WTC11 (cell line): ENCODE measurements at regions not wholly inside any gene's neighbourhood (a gene's known extent, or its start where the extent isn't known, plus 50 kb on each side); places are given as distances from the start of the nearest gene placed in this dataset.

Experiments
- ATAC-seq: fragments of 200-7000 bp; cut with Tn5 transposase; 2 replicates; pipeline ENCODE4 v1.10.0; 2021; ENCODE audit warnings: mild to moderate bottlenecking, moderate library complexity
- CTCF ChIA-PET: fragments of 300-600 bp; sonication (Branson Sonifier 250); formaldehyde crosslinking; loops from one replicate; lab custom pipeline; 2021; ENCODE audit warnings: antibody characterized with exemption; lab: Charles Lee
- POLR2A ChIA-PET: fragments of 350-600 bp; sonication (Branson Sonifier 250); formaldehyde crosslinking; loops from one replicate; lab custom pipeline; 2021; ENCODE audit warnings: antibody characterized with exemption; lab: Charles Lee
- DNase-seq: peaks from one replicate; pipeline ENCODE4 v3.0.0; 2021; ENCODE audit warnings: low spot score
- H3K27ac Mint-ChIP-seq: 2 replicates; pipeline ENCODE4 v1.8.0; 2021; ENCODE audit warnings: mixed read lengths
- H3K27me3 Mint-ChIP-seq: 2 replicates; pipeline ENCODE4 v1.8.0; 2021; ENCODE audit warnings: low read depth, mild to moderate bottlenecking, moderate library complexity, mixed read lengths
- H3K36me3 Mint-ChIP-seq: 2 replicates; pipeline ENCODE4 v1.8.0; 2021; ENCODE audit warnings: mixed read lengths
- H3K4me1 Mint-ChIP-seq: 2 replicates; pipeline ENCODE4 v1.8.0; 2022; ENCODE audit warnings: mixed read lengths
- H3K4me3 Mint-ChIP-seq: 2 replicates; pipeline ENCODE4 v1.8.0; 2021; ENCODE audit warnings: mild to moderate bottlenecking, moderate library complexity, mixed read lengths
- H3K9me3 Mint-ChIP-seq: 2 replicates; pipeline ENCODE4 v1.8.0; 2021; ENCODE audit warnings: mixed read lengths
- AR ChIP-seq: fragments of 250-450 bp; sonication (Bioruptor Pico); IDR thresholded peaks from 2 replicates; pipeline ENCODE4 v1.9.0; 2021; ENCODE audit warnings: mild to moderate bottlenecking
- ARID4B ChIP-seq: sonication (generic); formaldehyde crosslinking; IDR thresholded peaks from 2 replicates; pipeline ENCODE4 v1.8.0; 2023; ENCODE audit warnings: missing genetic modification reagents, mild to moderate bottlenecking, borderline replicate concordance
- CDX4 ChIP-seq: fragments of 250-450 bp; sonication (Bioruptor Pico); IDR thresholded peaks from 2 replicates; pipeline ENCODE4 v1.9.0; 2021; ENCODE audit warnings: moderate library complexity, mild to moderate bottlenecking, inconsistent platforms, borderline replicate concordance
- E2F4 ChIP-seq: sonication (generic); formaldehyde crosslinking; IDR thresholded peaks from 2 replicates; pipeline ENCODE4 v1.8.1; 2022; ENCODE audit warnings: low read depth, mild to moderate bottlenecking, moderate library complexity, missing genetic modification reagents, borderline replicate concordance
- EMX1 ChIP-seq: fragments of 250-450 bp; sonication (Bioruptor Pico); IDR thresholded peaks from 2 replicates; pipeline ENCODE4 v1.8.0; 2021; ENCODE audit warnings: mild to moderate bottlenecking
- ERG ChIP-seq: fragments of 250-450 bp; sonication (Bioruptor Pico); IDR thresholded peaks from 2 replicates; pipeline ENCODE4 v1.8.0; 2021; ENCODE audit warnings: mild to moderate bottlenecking
- ESRRA ChIP-seq: sonication (generic); formaldehyde crosslinking; IDR thresholded peaks from 2 replicates; pipeline ENCODE4 v1.8.1; 2022; ENCODE audit warnings: mild to moderate bottlenecking, missing genetic modification reagents, borderline replicate concordance
- JAZF1 ChIP-seq: fragments of 250-450 bp; sonication (Bioruptor Pico); IDR thresholded peaks from 2 replicates; pipeline ENCODE4 v1.9.0; 2021; ENCODE audit warnings: moderate library complexity, mild to moderate bottlenecking, inconsistent platforms
- KAT7 ChIP-seq: sonication (generic); formaldehyde crosslinking; IDR thresholded peaks from 2 replicates; pipeline ENCODE4 v1.8.1; 2023; ENCODE audit warnings: missing genetic modification reagents, mild to moderate bottlenecking, borderline replicate concordance
- MLX ChIP-seq: sonication (generic); formaldehyde crosslinking; IDR thresholded peaks from 2 replicates; pipeline ENCODE4 v1.8.1; 2023; ENCODE audit warnings: mild to moderate bottlenecking, missing genetic modification reagents, moderate library complexity
- PREB ChIP-seq: sonication (generic); formaldehyde crosslinking; IDR thresholded peaks from 2 replicates; pipeline ENCODE4 v1.8.1; 2022; ENCODE audit warnings: mild to moderate bottlenecking, missing genetic modification reagents, moderate library complexity, borderline replicate concordance
- RELA ChIP-seq: sonication (generic); formaldehyde crosslinking; IDR thresholded peaks from 2 replicates; pipeline ENCODE4 v1.8.1; 2022; ENCODE audit warnings: missing genetic modification reagents, mild to moderate bottlenecking, borderline replicate concordance
- TEAD1 ChIP-seq: sonication (generic); formaldehyde crosslinking; IDR thresholded peaks from 2 replicates; pipeline ENCODE4 v1.8.0; 2022; ENCODE audit warnings: mild to moderate bottlenecking, missing genetic modification reagents
- USF2 ChIP-seq: sonication (generic); formaldehyde crosslinking; IDR thresholded peaks from 2 replicates; pipeline ENCODE4 v1.8.1; 2023; ENCODE audit warnings: mild to moderate bottlenecking, missing genetic modification reagents, moderate library complexity
- ZBTB43 ChIP-seq: sonication (generic); formaldehyde crosslinking; IDR thresholded peaks from 2 replicates; pipeline ENCODE4 v1.8.1; 2023; ENCODE audit warnings: mild to moderate bottlenecking, missing genetic modification reagents
- ZNF121 ChIP-seq: sonication (generic); formaldehyde crosslinking; IDR thresholded peaks from 2 replicates; pipeline ENCODE4 v1.8.0; 2023; ENCODE audit warnings: missing genetic modification reagents
- ZNF232 ChIP-seq: sonication (generic); formaldehyde crosslinking; IDR thresholded peaks from 2 replicates; pipeline ENCODE4 v1.8.0; 2022; ENCODE audit warnings: mild to moderate bottlenecking, missing genetic modification reagents
- ZNF263 ChIP-seq: sonication (generic); formaldehyde crosslinking; IDR thresholded peaks from 2 replicates; pipeline ENCODE4 v1.8.1; 2022; ENCODE audit warnings: low read depth, mild to moderate bottlenecking, moderate library complexity, missing genetic modification reagents
- ZNF396 ChIP-seq: fragments of 250-450 bp; sonication (Bioruptor Pico); IDR thresholded peaks from 2 replicates; pipeline ENCODE4 v1.8.0; 2021; ENCODE audit warnings: mild to moderate bottlenecking, moderate library complexity, borderline replicate concordance

- ATAC-seq: no peak
- Mint-ChIP-seq H3K4me3 (no peak overlapping the region), H3K36me3 (no peaks in the 10 kb centered on the region), H3K4me1 (peaks cover 16% of the 10 kb centered on the region), H3K27ac (no peak overlapping the region), H3K27me3 (no peaks in the 10 kb centered on the region), H3K9me3 (peaks cover 10% of the 10 kb centered on the region)
- POLR2A ChIA-PET: no interaction called here
- TF ChIP-seq KAT7 (CRISPR knock-in tag): no peak
- no peak for TF ChIP-seq USF2 (CRISPR knock-in tag)
- no peak for TF ChIP-seq ARID4B (CRISPR knock-in tag)
- no peak for TF ChIP-seq TEAD1 (CRISPR knock-in tag)
- no peak for TF ChIP-seq RELA (CRISPR knock-in tag)
- no peak for TF ChIP-seq ZBTB43
- TF ChIP-seq ZNF263 (CRISPR knock-in tag): no peak
- no peak for TF ChIP-seq ERG (CRISPR knock-in tag)
- no peak for TF ChIP-seq ZNF121 (CRISPR knock-in tag)
- TF ChIP-seq PREB: no peak
- no peak for TF ChIP-seq AR (CRISPR knock-in tag)
- no peak for TF ChIP-seq EMX1 (CRISPR knock-in tag)
- TF ChIP-seq CDX4 (CRISPR knock-in tag): no peak
- TF ChIP-seq E2F4: no peak
- TF ChIP-seq ESRRA: no peak
- no peak for TF ChIP-seq ZNF396 (CRISPR knock-in tag)
- TF ChIP-seq JAZF1 (CRISPR knock-in tag): no peak
- no peak for TF ChIP-seq MLX (CRISPR knock-in tag)
- TF ChIP-seq ZNF232 (CRISPR knock-in tag): no peak
- CTCF ChIA-PET: no interaction called here
- DNase-seq: no peak
Measured at GRCh38 chr11:105265845-105266244, 126.3 kb upstream of the CARD18 start.
